ENCODE measurements at regions not wholly inside any gene's neighbourhood (a gene's known extent, or its start where the extent isn't known, plus 50 kb on each side); places are given as distances from the start of the nearest gene placed in this dataset.

- no peak overlapping the region for H3K4me3 ChIP-seq (ENCODE audit: low read length)
- no peaks in the 10 kb centered on the region for H3K79me2 ChIP-seq (replicated peaks; ENCODE audit: insufficient read depth, low read length)
- H3K36me3 ChIP-seq (ENCODE audit: insufficient read depth, low read length), result no peaks in the 10 kb centered on the region
- H3F3A ChIP-seq (ENCODE audit: insufficient read depth, low read length, poor library complexity, severe bottlenecking), result no peaks in the 10 kb centered on the region
- no peak overlapping the region for H2AFZ ChIP-seq (ENCODE audit: low read depth, low read length)
- no peaks in the 10 kb centered on the region for H4K20me1 ChIP-seq (ENCODE audit: insufficient read depth)
- H3K27ac ChIP-seq (ENCODE audit: low read length), result no peak overlapping the region
- no peak overlapping the region for H3K4me2 ChIP-seq (ENCODE audit: low read length)
- H3K9me3 ChIP-seq (ENCODE audit: low read length), result no peaks in the 10 kb centered on the region
- TF ChIP-seq REST (IDR thresholded peaks at IDR 0.05; ENCODE audit: borderline replicate concordance), result no peak
- TF ChIP-seq SMC3 (conservative IDR thresholded peaks at IDR 0.05; ENCODE audit: poor library complexity), result no peak
- no peak for TF ChIP-seq TAF1 (IDR thresholded peaks at IDR 0.05; ENCODE audit: low read depth)
- no peak for TF ChIP-seq CTCF (IDR thresholded peaks at IDR 0.05; ENCODE audit: poor library complexity, severe bottlenecking)
- TF ChIP-seq RAD21 (conservative IDR thresholded peaks at IDR 0.05), result no peak
- TF ChIP-seq EP300 (conservative IDR thresholded peaks at IDR 0.05; ENCODE audit: poor library complexity, severe bottlenecking), result no peak
- no peak for TF ChIP-seq POLR2AphosphoS5 (IDR thresholded peaks at IDR 0.05)
- TF ChIP-seq EZH2 (IDR thresholded peaks at IDR 0.05; ENCODE audit: borderline replicate concordance, insufficient read depth, low read length, poor library complexity, severe bottlenecking), result no peak
- TF ChIP-seq MXI1 (conservative IDR thresholded peaks at IDR 0.05; ENCODE audit: poor library complexity, severe bottlenecking), result no peak
- no peak overlapping the region for H3K9ac ChIP-seq (ENCODE audit: low read length)
- no peaks in the 10 kb centered on the region for H3K9me2 ChIP-seq (ENCODE audit: insufficient read depth, low read length)
- H3K27me3 ChIP-seq (ENCODE audit: insufficient read depth, low read depth, low read length), result no peaks in the 10 kb centered on the region
Measured at GRCh38 chr15:38695249-38696108, 130.9 kb upstream of the RASGRP1 start.

GRCh38 chr15:38696109-38696727, 131.6 kb upstream of the RASGRP1 start:
- no peaks in the 10 kb centered on the region for H3K79me2 ChIP-seq (replicated peaks; ENCODE audit: insufficient read depth, low read length)
- H3K27ac ChIP-seq (ENCODE audit: low read length), result no peak overlapping the region
- no peak overlapping the region for H3K9ac ChIP-seq (ENCODE audit: low read length)
- no peaks in the 10 kb centered on the region for H3F3A ChIP-seq (ENCODE audit: insufficient read depth, low read length, poor library complexity, severe bottlenecking)
- H3K9me2 ChIP-seq (ENCODE audit: insufficient read depth, low read length), result no peaks in the 10 kb centered on the region
- no peak overlapping the region for H3K4me2 ChIP-seq (ENCODE audit: low read length)
- no peaks in the 10 kb centered on the region for H3K27me3 ChIP-seq (ENCODE audit: insufficient read depth, low read depth, low read length)
- no peaks in the 10 kb centered on the region for H3K36me3 ChIP-seq (ENCODE audit: insufficient read depth, low read length)
- no peaks in the 10 kb centered on the region for H4K20me1 ChIP-seq (ENCODE audit: insufficient read depth)
- no peak overlapping the region for H2AFZ ChIP-seq (ENCODE audit: low read depth, low read length)
- H3K9me3 ChIP-seq (ENCODE audit: low read length), result no peaks in the 10 kb centered on the region
- TF ChIP-seq MXI1 (conservative IDR thresholded peaks at IDR 0.05; ENCODE audit: poor library complexity, severe bottlenecking) (no peak), EZH2 (IDR thresholded peaks at IDR 0.05; ENCODE audit: borderline replicate concordance, insufficient read depth, low read length, poor library complexity, severe bottlenecking) (no peak), CTCF (IDR thresholded peaks at IDR 0.05; ENCODE audit: poor library complexity, severe bottlenecking) (no peak), POLR2AphosphoS5 (IDR thresholded peaks at IDR 0.05) (no peak), REST (IDR thresholded peaks at IDR 0.05; ENCODE audit: borderline replicate concordance) (no peak), EP300 (conservative IDR thresholded peaks at IDR 0.05; ENCODE audit: poor library complexity, severe bottlenecking) (no peak), SMC3 (conservative IDR thresholded peaks at IDR 0.05; ENCODE audit: poor library complexity) (no peak), RAD21 (conservative IDR thresholded peaks at IDR 0.05) (no peak)
- no peak overlapping the region for H3K4me3 ChIP-seq (ENCODE audit: low read length)
